HEK293 (cell line): ENCODE measurements at regions not wholly inside any gene's neighbourhood (a gene's known extent, or its start where the extent isn't known, plus 50 kb on each side); places are given as distances from the start of the nearest gene placed in this dataset.
"Not testable (repeated sequence)": the region's sequence is repeated elsewhere in the genome, so short reads cannot be mapped to it uniquely, and the experiment has no call there.

Experiments used
- CTCF ChIA-PET: fragments of 350-600 bp; formaldehyde crosslinking; extraction: SDS; loops from one replicate; lab custom pipeline; 2021; ENCODE audit warnings: antibody characterized with exemption; lab: Yijun Ruan, JAX
- POLR2A ChIA-PET: fragments of 300-600 bp; formaldehyde crosslinking; extraction: SDS; loops from one replicate; lab custom pipeline; 2020; ENCODE audit warnings: antibody characterized with exemption, inconsistent platforms; lab: Yijun Ruan, JAX
- H3K27ac ChIP-seq: fragments of 200-500 bp; sonication (Bioruptor generic); 2 replicates; pipeline ENCODE4 v1.5.1; 2014; ENCODE audit warnings: low read depth, low read length, control low read depth, inconsistent platforms; ENCODE audit errors: extremely low read depth
- H3K36me3 ChIP-seq, 2 experiments: fragments of 200-500 bp in 1 of 2; sonication (Bioruptor generic) in 1 of 2; 1 replicate in 1 of 2; 2 replicates in 1 of 2; pipeline ENCODE4 v1.5.1; 2014 to 2017; ENCODE audit warnings: inconsistent platforms in 2 of 2, low read length in 2 of 2; ENCODE audit not compliant: control insufficient read depth in 2 of 2, insufficient read depth in 1 of 2
- H3K4me1 ChIP-seq: fragments of 200-500 bp; sonication (Bioruptor generic); 2 replicates; pipeline ENCODE4 v1.5.1; 2014; ENCODE audit warnings: mild to moderate bottlenecking, low read length, inconsistent platforms; ENCODE audit not compliant: control insufficient read depth, insufficient read depth
- H3K4me3 ChIP-seq: 2 replicates; pipeline ENCODE4 v1.5.1; 2011; ENCODE audit warnings: low read depth, mild to moderate bottlenecking, control low read depth, low read length, moderate library complexity
- H3K9me3 ChIP-seq: fragments of 200-500 bp; sonication (Bioruptor generic); 2 replicates; pipeline ENCODE4 v1.5.1; 2014; ENCODE audit warnings: low read depth, low read length, inconsistent platforms; ENCODE audit not compliant: control insufficient read depth, insufficient read depth
- SP2 ChIP-seq: fragments of 450-650 bp; formaldehyde crosslinking; IDR thresholded peaks from 2 replicates; pipeline ENCODE4 v1.5.1; 2016; ENCODE audit warnings: missing biosample characterization, missing genetic modification characterization
- ZNF121 ChIP-seq: fragments of 450-650 bp; formaldehyde crosslinking; IDR thresholded peaks from 2 replicates; pipeline ENCODE4 v1.5.1; 2016; ENCODE audit warnings: missing biosample characterization, missing genetic modification characterization
- ZNF2 ChIP-seq: fragments of 450-650 bp; formaldehyde crosslinking; IDR thresholded peaks from 2 replicates; pipeline ENCODE4 v1.5.1; 2016; ENCODE audit warnings: missing biosample characterization, missing genetic modification characterization
- ZNF350 ChIP-seq: fragments of 450-650 bp; formaldehyde crosslinking; IDR thresholded peaks from 2 replicates; pipeline ENCODE4 v1.5.0; 2017; ENCODE audit warnings: missing biosample characterization, mild to moderate bottlenecking, missing genetic modification characterization
- TF ChIP-seq, protein P1 (sequence below): fragments of 450-650 bp; formaldehyde crosslinking; IDR thresholded peaks from 2 replicates; pipeline ENCODE4 v1.5.1; 2016; ENCODE audit warnings: missing biosample characterization, missing genetic modification characterization, borderline replicate concordance
- TF ChIP-seq, protein P2 (sequence below): fragments of 450-650 bp; formaldehyde crosslinking; IDR thresholded peaks from 2 replicates; pipeline ENCODE4 v1.5.1; 2016; ENCODE audit warnings: missing biosample characterization, missing genetic modification characterization
- TF ChIP-seq, protein P3 (sequence below): fragments of 450-650 bp; formaldehyde crosslinking; IDR thresholded peaks from 2 replicates; pipeline ENCODE4 v1.5.1; 2017; ENCODE audit warnings: missing biosample characterization, missing genetic modification characterization
- TF ChIP-seq, protein P4 (sequence below): fragments of 450-650 bp; formaldehyde crosslinking; IDR thresholded peaks from 2 replicates; pipeline ENCODE4 v1.5.1; 2016; ENCODE audit warnings: missing biosample characterization, missing genetic modification characterization, low read depth
- TF ChIP-seq, protein P5 (sequence below): fragments of 450-650 bp; formaldehyde crosslinking; IDR thresholded peaks from 2 replicates; pipeline ENCODE4 v1.5.1; 2016; ENCODE audit warnings: missing biosample characterization, missing genetic modification characterization

DNA sequence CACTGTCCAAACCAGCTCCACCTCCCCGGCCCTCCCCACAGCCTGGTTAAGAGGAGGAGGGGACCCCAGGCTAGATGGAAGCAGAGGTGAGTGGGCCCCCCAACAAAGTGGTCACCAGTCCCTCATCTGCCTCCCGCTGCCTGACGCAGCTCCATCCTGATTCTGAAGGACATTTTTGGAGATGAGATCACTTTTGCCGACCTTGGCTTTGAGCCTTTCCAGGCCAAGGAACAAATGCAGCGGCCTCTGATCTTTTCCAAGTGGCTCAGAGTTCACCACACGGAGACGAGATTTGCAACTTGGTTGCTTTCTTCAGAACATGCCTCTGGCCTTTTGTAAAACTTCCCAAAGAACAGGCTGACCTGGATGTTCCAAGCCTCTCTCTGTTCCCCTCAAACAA lies 223.1 kb downstream of the NPHP4 start (continued):
- TF ChIP-seq, protein P1, sequence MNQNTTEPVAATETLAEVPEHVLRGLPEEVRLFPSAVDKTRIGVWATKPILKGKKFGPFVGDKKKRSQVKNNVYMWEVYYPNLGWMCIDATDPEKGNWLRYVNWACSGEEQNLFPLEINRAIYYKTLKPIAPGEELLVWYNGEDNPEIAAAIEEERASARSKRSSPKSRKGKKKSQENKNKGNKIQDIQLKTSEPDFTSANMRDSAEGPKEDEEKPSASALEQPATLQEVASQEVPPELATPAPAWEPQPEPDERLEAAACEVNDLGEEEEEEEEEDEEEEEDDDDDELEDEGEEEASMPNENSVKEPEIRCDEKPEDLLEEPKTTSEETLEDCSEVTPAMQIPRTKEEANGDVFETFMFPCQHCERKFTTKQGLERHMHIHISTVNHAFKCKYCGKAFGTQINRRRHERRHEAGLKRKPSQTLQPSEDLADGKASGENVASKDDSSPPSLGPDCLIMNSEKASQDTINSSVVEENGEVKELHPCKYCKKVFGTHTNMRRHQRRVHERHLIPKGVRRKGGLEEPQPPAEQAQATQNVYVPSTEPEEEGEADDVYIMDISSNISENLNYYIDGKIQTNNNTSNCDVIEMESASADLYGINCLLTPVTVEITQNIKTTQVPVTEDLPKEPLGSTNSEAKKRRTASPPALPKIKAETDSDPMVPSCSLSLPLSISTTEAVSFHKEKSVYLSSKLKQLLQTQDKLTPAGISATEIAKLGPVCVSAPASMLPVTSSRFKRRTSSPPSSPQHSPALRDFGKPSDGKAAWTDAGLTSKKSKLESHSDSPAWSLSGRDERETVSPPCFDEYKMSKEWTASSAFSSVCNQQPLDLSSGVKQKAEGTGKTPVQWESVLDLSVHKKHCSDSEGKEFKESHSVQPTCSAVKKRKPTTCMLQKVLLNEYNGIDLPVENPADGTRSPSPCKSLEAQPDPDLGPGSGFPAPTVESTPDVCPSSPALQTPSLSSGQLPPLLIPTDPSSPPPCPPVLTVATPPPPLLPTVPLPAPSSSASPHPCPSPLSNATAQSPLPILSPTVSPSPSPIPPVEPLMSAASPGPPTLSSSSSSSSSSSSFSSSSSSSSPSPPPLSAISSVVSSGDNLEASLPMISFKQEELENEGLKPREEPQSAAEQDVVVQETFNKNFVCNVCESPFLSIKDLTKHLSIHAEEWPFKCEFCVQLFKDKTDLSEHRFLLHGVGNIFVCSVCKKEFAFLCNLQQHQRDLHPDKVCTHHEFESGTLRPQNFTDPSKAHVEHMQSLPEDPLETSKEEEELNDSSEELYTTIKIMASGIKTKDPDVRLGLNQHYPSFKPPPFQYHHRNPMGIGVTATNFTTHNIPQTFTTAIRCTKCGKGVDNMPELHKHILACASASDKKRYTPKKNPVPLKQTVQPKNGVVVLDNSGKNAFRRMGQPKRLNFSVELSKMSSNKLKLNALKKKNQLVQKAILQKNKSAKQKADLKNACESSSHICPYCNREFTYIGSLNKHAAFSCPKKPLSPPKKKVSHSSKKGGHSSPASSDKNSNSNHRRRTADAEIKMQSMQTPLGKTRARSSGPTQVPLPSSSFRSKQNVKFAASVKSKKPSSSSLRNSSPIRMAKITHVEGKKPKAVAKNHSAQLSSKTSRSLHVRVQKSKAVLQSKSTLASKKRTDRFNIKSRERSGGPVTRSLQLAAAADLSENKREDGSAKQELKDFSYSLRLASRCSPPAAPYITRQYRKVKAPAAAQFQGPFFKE (tag by site-specific recombination), result no peak

DNA sequence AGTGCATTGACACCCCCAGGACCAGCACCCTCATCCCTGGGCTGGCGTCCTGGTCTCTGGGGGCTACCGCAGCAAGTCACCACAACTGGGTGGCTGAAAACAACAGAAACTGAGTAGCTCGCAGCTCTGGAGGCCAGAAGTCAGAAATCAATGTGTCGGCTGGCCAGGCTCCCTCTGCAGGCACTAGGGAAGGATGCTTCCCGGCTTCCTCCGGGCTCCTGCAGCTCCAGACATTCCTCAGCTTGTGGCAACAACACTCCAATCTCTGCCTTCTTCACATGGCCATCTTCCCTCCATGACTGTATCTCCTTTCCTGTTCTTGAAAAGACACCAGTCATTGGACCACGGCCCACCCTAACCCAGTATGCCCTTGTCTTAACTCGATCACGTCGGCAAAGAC lies 224.2 kb downstream of the NPHP4 start:
- no peaks in the 10 kb centered on the region for H3K36me3 ChIP-seq
- H3K27ac ChIP-seq, result no peak overlapping the region
- H3K9me3 ChIP-seq, result no peaks in the 10 kb centered on the region
- no peak overlapping the region for H3K4me3 ChIP-seq
- CTCF ChIA-PET, result no interaction called here
- no peaks in the 10 kb centered on the region for H3K4me1 ChIP-seq
- POLR2A ChIA-PET, result interaction anchor here (0.6 kb wide), 1 partner anchor 989 kb away, joined by 5 read pairs; no protein-coding TSS in a partner anchor
- TF ChIP-seq, protein P2, sequence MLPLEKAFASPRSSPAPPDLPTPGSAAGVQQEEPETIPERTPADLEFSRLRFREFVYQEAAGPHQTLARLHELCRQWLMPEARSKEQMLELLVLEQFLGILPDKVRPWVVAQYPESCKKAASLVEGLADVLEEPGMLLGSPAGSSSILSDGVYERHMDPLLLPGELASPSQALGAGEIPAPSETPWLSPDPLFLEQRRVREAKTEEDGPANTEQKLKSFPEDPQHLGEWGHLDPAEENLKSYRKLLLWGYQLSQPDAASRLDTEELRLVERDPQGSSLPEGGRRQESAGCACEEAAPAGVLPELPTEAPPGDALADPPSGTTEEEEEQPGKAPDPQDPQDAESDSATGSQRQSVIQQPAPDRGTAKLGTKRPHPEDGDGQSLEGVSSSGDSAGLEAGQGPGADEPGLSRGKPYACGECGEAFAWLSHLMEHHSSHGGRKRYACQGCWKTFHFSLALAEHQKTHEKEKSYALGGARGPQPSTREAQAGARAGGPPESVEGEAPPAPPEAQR, result no peak
- TF ChIP-seq, protein P3, sequence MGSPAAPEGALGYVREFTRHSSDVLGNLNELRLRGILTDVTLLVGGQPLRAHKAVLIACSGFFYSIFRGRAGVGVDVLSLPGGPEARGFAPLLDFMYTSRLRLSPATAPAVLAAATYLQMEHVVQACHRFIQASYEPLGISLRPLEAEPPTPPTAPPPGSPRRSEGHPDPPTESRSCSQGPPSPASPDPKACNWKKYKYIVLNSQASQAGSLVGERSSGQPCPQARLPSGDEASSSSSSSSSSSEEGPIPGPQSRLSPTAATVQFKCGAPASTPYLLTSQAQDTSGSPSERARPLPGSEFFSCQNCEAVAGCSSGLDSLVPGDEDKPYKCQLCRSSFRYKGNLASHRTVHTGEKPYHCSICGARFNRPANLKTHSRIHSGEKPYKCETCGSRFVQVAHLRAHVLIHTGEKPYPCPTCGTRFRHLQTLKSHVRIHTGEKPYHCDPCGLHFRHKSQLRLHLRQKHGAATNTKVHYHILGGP (tag by site-specific recombination), result no peak
- TF ChIP-seq ZNF350 (tag by site-specific recombination), result no peak
- TF ChIP-seq ZNF2 (tag by site-specific recombination), result no peak
- TF ChIP-seq, protein P4, sequence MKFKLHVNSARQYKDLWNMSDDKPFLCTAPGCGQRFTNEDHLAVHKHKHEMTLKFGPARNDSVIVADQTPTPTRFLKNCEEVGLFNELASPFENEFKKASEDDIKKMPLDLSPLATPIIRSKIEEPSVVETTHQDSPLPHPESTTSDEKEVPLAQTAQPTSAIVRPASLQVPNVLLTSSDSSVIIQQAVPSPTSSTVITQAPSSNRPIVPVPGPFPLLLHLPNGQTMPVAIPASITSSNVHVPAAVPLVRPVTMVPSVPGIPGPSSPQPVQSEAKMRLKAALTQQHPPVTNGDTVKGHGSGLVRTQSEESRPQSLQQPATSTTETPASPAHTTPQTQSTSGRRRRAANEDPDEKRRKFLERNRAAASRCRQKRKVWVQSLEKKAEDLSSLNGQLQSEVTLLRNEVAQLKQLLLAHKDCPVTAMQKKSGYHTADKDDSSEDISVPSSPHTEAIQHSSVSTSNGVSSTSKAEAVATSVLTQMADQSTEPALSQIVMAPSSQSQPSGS (tag by site-specific recombination), result no peak
- no peak for TF ChIP-seq ZNF121 (tag by site-specific recombination)
- no peak for TF ChIP-seq SP2 (tag by site-specific recombination)
- TF ChIP-seq, protein P5, sequence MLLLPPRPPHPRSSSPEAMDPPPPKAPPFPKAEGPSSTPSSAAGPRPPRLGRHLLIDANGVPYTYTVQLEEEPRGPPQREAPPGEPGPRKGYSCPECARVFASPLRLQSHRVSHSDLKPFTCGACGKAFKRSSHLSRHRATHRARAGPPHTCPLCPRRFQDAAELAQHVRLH (tag by site-specific recombination), result no peak

DNA sequence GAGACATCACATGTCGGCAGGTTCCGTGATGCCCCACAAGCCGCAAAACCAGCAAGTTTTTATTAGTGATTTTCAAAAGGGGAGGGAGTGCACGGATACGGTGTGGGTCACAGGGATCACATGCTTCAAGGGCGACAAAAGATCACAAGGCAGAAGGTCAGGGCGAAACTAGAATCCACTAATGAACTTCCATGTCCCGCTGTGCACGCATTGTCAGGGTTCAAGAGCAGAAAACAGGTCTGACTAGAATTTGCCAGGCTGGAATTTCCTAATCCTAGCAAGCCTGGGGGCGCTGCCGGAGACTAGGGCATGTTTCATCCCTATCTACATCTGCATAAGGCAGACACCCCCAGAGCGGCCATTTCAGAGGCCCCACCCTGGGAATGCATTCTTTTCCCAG lies 225.2 kb downstream of the NPHP4 start:
- H3K36me3 ChIP-seq, H3K4me3 ChIP-seq, H3K9me3 ChIP-seq, H3K4me1 ChIP-seq, H3K27ac ChIP-seq, POLR2A ChIA-PET: not testable (repeated sequence)
- CTCF ChIA-PET, result interaction anchor here (0.7 kb wide), 1 partner anchor 553 kb away, joined by 4 read pairs; no protein-coding TSS in a partner anchor
